Ammon's horn (tissue), 1 donor: ENCODE measurements at regions not wholly inside any gene's neighbourhood (a gene's known extent, or its start where the extent isn't known, plus 50 kb on each side); places are given as distances from the start of the nearest gene placed in this dataset.
"Not testable (repeated sequence)": the region's sequence is repeated elsewhere in the genome, so short reads cannot be mapped to it uniquely, and the experiment has no call there.

Experiments
- DNase-seq: peaks from one replicate; pipeline ENCODE4 v3.0.0-alpha.2; 2016; ENCODE audit warnings: low spot score

GRCh38 chr4:12452291-12452690 is 1023.6 kb upstream of the HS3ST1 start:
- no peak for DNase-seq

GRCh38 chr4:12447451-12447850 is 1018.8 kb upstream of the HS3ST1 start:
- DNase-seq, result no peak

GRCh38 chr4:12446657-12447185 is 1018.0 kb upstream of the HS3ST1 start:
- DNase-seq, result no peak

- DNase-seq, result no peak
Measured at GRCh38 chr4:12446256-12446655, 1017.6 kb upstream of the HS3ST1 start.

- no peak for DNase-seq
Measured at GRCh38 chr4:12445711-12446235, 1017.1 kb upstream of the HS3ST1 start.

- no peak for DNase-seq
Measured at GRCh38 chr4:12439633-12440305, 1011.1 kb upstream of the HS3ST1 start.

GRCh38 chr4:12431259-12431658 is 1002.6 kb upstream of the HS3ST1 start:
- not testable (repeated sequence) for DNase-seq

- no peak for DNase-seq
Measured at GRCh38 chr4:12421364-12421763, 992.7 kb upstream of the HS3ST1 start.

GRCh38 chr4:12416755-12417154 is 988.1 kb upstream of the HS3ST1 start:
- DNase-seq, result no peak

GRCh38 chr4:12414181-12414812 is 985.6 kb upstream of the HS3ST1 start:
- no peak for DNase-seq

GRCh38 chr4:12411072-12411471 is 982.4 kb upstream of the HS3ST1 start:
- no peak for DNase-seq

GRCh38 chr4:12409507-12410190 is 981.0 kb upstream of the HS3ST1 start:
- DNase-seq, result no peak

- DNase-seq, result no peak
Measured at GRCh38 chr4:12408364-12408763, 979.7 kb upstream of the HS3ST1 start.

- DNase-seq, result no peak
Measured at GRCh38 chr4:12403175-12403574, 974.5 kb upstream of the HS3ST1 start.

- no peak for DNase-seq
Measured at GRCh38 chr4:12399781-12400180, 971.1 kb upstream of the HS3ST1 start.

- no peak for DNase-seq
Measured at GRCh38 chr4:12393631-12394262, 965.1 kb upstream of the HS3ST1 start.

GRCh38 chr4:12389604-12390003 is 960.9 kb upstream of the HS3ST1 start:
- DNase-seq, result no peak

GRCh38 chr4:12382567-12382966 is 953.9 kb upstream of the HS3ST1 start:
- DNase-seq, result no peak

GRCh38 chr4:12379191-12379590 is 950.5 kb upstream of the HS3ST1 start:
- no peak for DNase-seq

- DNase-seq, result no peak
Measured at GRCh38 chr4:12375805-12376204, 947.1 kb upstream of the HS3ST1 start.

GRCh38 chr4:12365869-12366268 is 937.2 kb upstream of the HS3ST1 start:
- DNase-seq, result not testable (repeated sequence)

GRCh38 chr4:12360391-12360790 is 931.7 kb upstream of the HS3ST1 start:
- DNase-seq, result no peak
